ENCODE measurements at regions not wholly inside any gene's neighbourhood (a gene's known extent, or its start where the extent isn't known, plus 50 kb on each side); places are given as distances from the start of the nearest gene placed in this dataset.
A peak's percentile ranks its signal among the peaks of the same experiment; 100 is the strongest.

DNA sequence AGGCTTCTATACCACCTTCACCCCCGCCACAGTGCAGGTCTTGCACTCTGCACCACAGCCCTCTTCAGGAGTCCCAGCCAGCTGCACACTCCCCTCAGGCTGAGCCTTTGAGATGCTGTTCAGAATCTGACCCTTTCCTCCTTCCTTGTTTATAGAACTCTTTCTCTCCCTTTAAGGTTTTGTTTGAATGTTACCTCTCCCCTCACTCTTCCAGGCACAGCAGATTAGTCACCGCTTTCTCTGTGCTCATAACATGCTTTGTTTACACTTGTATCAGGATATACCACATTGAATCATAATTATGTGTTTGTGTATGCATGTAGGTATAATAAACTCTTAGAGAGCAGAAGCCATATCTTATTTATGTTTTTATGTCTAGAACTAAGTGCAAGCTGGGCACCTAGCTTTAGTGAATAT, 168.4 kb upstream of the BCL6 start:
- no peak for TF ChIP-seq POLR2A (IDR thresholded peaks at IDR 0.05; ENCODE audit: low read depth, low read length)
- TF ChIP-seq TAF1 (IDR thresholded peaks at IDR 0.05; ENCODE audit: borderline replicate concordance, low read depth, low read length) = no peak
- TF ChIP-seq POLR2AphosphoS5 (IDR thresholded peaks at IDR 0.05; ENCODE audit: low read depth, low read length) = no peak
- DNase-seq (ENCODE audit: insufficient read length) (no peak), FAIRE-seq (no peak)

DNA sequence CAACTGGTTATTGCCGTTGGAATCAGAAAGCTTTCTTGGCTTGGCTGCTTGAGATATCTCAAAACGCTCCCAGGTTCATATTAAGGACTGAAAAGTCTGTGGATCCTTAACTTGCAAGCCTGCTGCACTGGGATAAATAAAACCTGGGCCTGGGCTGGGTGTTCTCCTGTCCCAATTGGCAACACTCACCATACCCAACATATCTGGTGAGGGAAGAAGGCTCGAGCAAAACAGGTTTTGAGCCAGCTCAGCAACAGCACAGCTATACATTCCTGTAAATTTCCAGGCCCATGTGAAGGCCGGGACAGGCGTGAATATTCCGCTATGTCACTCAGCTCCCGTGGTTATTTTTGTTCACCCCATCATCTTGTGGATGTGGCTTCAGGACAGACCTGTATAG, 169.0 kb upstream of the BCL6 start:
- DNase-seq (ENCODE audit: insufficient read length) (no peak), FAIRE-seq (no peak)
- TF ChIP-seq POLR2AphosphoS5 (IDR thresholded peaks at IDR 0.05; ENCODE audit: low read depth, low read length) = no peak
- no peak for TF ChIP-seq POLR2A (IDR thresholded peaks at IDR 0.05; ENCODE audit: low read depth, low read length)
- TF ChIP-seq TAF1 (IDR thresholded peaks at IDR 0.05; ENCODE audit: borderline replicate concordance, low read depth, low read length) = no peak

DNA sequence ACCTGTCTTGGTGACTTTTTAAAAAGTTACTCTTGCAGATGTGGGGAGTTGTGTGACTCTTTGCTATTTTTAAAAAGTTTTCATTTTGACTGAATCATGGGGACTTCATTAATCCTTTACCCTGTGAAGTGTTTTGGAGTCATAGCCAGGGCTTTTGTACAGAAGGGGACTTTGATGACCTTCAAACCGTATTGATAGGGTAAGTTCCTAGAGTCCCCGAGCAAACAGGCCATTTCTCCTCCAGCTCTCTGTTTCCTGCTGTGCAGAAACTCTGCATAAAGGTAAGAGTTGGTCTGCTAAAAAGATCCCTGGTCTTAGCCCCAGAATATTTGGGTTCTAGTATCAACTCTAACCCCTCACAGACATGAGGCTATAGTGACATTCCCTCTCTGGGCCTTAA, 170.8 kb upstream of the BCL6 start:
- no peak for DNase-seq (ENCODE audit: insufficient read length)
- TF ChIP-seq TAF1 (IDR thresholded peaks at IDR 0.05; ENCODE audit: borderline replicate concordance, low read depth, low read length) = no peak
- FAIRE-seq = no peak

DNA sequence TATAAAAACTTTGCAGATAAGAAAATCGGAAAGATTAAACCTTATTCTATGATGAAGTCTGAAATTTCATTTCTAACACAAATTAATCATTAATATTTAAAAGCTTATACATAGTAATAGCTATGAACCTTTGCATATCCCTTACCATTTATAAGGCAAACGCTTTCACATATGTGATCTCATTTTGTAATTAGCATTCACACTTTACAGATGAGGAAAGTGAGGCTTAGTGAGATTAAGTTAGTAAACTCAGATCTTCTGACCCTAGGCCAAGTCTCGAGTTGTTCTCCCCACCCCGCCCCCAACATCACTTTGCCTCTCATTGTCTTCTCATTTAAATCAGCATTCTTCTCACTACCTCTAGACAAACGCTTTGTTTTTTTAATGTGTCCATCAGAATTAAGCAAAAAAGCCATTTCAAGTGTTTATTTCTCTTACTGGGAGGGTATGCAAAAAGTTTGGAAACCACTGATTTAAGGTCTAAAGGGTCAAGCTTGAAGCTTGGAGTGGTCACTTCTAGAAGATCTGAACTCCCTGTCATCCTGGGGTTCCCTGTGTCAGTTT, 172.9 kb upstream of the BCL6 start:
- FAIRE-seq = no peak
- no peak for DNase-seq (ENCODE audit: insufficient read length)
- TF ChIP-seq POLR2A (IDR thresholded peaks at IDR 0.05; ENCODE audit: low read depth, low read length) = no peak
- no peak for TF ChIP-seq TAF1 (IDR thresholded peaks at IDR 0.05; ENCODE audit: borderline replicate concordance, low read depth, low read length)
- TF ChIP-seq POLR2AphosphoS5 (IDR thresholded peaks at IDR 0.05; ENCODE audit: low read depth, low read length) = no peak

DNA sequence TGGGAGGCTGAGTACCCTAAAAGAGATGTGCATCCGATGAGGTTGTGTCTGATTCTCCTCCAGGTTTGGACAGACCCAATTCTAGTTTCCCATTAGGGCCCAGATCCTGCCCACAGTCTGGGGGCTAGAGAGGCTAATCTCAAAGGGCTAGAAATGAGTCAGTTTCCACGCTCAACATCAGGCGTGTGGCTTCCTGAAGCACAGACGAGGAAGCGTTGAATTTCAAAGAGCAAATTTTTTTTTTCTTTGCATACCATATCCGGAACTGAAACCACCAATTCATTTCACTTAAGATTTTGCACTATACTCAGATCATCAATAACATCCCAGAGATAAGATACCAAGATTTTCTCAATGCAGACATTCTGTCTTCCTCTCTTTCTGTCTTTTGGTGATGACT, 173.8 kb upstream of the BCL6 start:
- TF ChIP-seq POLR2AphosphoS5 (IDR thresholded peaks at IDR 0.05; ENCODE audit: low read depth, low read length) = no peak
- no peak for TF ChIP-seq POLR2A (IDR thresholded peaks at IDR 0.05; ENCODE audit: low read depth, low read length)
- TF ChIP-seq TAF1 (IDR thresholded peaks at IDR 0.05; ENCODE audit: borderline replicate concordance, low read depth, low read length) = no peak
- FAIRE-seq (peak; percentile 42), DNase-seq (ENCODE audit: insufficient read length) (no peak)

DNA sequence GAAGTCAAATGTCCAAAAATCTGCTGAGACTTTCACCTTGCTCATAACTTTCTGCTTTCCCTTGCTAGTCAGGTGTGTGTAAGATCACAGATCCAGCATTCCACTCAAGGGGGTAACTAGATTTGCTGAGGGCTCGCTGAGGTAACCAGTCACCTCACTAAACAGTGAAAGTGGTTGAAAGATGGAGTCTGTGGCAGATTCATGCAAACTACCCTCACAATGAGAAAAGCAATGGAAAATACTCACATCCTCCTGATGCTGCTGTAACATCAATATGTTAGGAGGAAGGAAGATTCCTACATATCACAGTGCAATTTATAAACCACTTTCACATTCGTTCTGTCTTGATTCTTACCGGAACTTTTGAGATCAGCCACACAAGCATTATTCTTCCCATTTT, 174.3 kb upstream of the BCL6 start:
- DNase-seq (ENCODE audit: insufficient read length) = no peak
- FAIRE-seq = peak; percentile 72
- no peak for TF ChIP-seq POLR2A (IDR thresholded peaks at IDR 0.05; ENCODE audit: low read depth, low read length)
- no peak for TF ChIP-seq POLR2AphosphoS5 (IDR thresholded peaks at IDR 0.05; ENCODE audit: low read depth, low read length)
- TF ChIP-seq TAF1 (IDR thresholded peaks at IDR 0.05; ENCODE audit: borderline replicate concordance, low read depth, low read length) = no peak

DNA sequence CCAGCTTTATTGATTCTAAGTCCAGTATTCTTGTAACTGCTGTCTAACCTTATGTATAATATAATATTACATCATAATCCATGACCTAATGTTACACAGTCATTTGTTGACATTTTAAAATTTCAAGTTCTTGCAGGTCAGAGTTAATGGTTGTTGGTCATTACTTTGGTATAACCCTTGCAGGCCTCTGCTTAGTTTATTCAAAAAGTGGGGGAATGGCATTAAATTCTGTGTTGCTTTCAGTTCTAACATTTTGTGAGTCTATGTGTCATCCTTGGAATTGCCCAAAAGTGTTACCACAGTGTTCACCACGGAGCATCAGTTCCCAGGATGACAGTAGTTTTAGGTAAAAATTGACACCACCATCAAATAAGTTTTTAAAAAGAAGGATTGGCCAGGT, 174.8 kb upstream of the BCL6 start:
- TF ChIP-seq POLR2AphosphoS5 (IDR thresholded peaks at IDR 0.05; ENCODE audit: low read depth, low read length) (no peak), TAF1 (IDR thresholded peaks at IDR 0.05; ENCODE audit: borderline replicate concordance, low read depth, low read length) (no peak), POLR2A (IDR thresholded peaks at IDR 0.05; ENCODE audit: low read depth, low read length) (no peak)
- DNase-seq (ENCODE audit: insufficient read length) = no peak
- FAIRE-seq = no peak

DNA sequence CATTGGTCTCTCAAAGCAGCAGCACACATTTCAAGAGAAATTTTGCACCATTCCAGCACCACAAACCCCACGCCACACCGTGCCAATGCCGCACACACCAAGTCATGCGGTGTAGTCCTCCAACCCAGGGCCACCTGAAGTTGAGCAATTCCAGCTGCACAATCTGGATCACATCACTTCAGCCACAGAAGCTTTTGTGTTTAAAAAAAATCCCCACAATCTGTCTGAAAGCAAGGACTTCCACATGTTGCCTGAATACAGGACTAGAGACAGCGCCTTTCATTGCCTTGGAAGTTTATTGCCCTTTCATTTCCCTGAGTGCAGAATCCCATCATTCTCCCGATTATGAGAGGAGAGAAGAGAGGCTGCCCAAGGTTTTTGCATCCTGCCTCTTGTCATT, 175.6 kb upstream of the BCL6 start:
- FAIRE-seq (no peak), DNase-seq (ENCODE audit: insufficient read length) (no peak)

DNA sequence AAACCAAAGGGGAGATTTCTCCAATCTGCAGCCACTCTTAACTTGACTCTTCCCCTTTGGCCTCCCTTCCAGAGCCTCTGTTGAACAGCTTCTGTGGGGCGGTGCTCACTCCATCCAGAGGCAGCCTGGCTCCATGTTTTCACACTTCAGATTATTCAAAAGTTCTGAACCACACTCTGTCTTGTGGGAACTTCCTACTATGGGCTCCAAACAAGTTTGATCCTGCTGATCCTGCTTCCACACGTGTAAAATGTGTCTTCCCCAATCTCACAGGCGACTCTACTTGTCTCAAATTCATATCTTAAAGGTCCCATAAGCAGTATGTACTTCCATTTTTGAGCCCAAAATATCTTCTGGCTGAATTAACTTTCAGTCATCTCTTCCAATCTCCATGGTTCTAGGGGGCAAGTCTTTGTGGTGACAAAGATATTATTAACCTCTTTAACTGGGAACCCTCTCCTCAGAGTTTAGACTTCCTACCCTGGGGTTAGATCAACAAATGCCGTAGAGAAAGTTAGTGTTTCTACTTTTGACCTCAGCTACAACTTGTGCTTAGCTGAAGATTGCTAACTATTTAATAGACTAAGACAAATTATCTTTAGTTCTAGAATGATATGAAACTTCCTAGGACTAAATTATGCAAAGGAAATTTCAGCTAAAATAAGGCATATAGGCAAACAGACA, 176.3 kb upstream of the BCL6 start:
- TF ChIP-seq TAF1 (IDR thresholded peaks at IDR 0.05; ENCODE audit: borderline replicate concordance, low read depth, low read length) = no peak
- no peak for TF ChIP-seq POLR2A (IDR thresholded peaks at IDR 0.05; ENCODE audit: low read depth, low read length)
- no peak for TF ChIP-seq POLR2AphosphoS5 (IDR thresholded peaks at IDR 0.05; ENCODE audit: low read depth, low read length)
- FAIRE-seq = no peak
- no peak for DNase-seq (ENCODE audit: insufficient read length)

More for the DNA sequence above, 175.6 kb upstream of the BCL6 start:
- no peak for TF ChIP-seq POLR2A (IDR thresholded peaks at IDR 0.05; ENCODE audit: low read depth, low read length)
- no peak for TF ChIP-seq TAF1 (IDR thresholded peaks at IDR 0.05; ENCODE audit: borderline replicate concordance, low read depth, low read length)
- TF ChIP-seq POLR2AphosphoS5 (IDR thresholded peaks at IDR 0.05; ENCODE audit: low read depth, low read length) = no peak

DNA sequence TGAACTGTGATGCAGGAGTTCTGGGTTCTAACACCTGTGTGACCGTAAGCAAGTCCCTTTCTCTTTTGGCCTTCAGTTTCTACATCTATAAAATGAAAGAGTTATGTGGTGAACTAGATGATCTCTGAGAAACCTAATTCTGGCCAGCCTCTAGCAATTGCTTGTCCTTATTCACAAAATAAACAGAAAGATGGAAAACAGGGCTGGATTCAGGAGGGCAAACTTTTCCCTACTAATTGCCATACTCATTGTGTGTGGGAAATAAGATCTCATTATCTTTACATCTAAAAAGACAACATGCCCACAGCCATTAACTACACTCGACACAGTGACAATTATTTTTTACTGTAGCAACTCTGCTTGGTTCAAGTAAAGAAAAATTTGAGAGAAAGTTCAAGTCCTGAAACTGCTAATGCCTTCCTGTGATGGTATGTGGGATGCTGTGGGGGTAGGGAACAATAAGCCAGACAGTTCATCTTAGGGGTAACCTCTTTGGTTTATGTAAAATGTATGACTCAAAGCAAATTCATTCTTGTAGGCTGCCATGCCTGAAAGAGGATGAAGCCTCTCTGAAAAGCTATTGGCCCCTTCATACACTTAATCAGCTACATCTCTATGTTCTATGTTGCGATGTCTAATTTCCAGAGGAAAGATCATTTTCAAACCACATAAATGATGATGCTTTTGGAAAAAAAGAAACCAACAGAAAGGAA, 177.6 kb upstream of the BCL6 start:
- DNase-seq (ENCODE audit: insufficient read length) (no peak), FAIRE-seq (no peak)
- no peak for TF ChIP-seq POLR2AphosphoS5 (IDR thresholded peaks at IDR 0.05; ENCODE audit: low read depth, low read length)
- no peak for TF ChIP-seq TAF1 (IDR thresholded peaks at IDR 0.05; ENCODE audit: borderline replicate concordance, low read depth, low read length)
- TF ChIP-seq POLR2A (IDR thresholded peaks at IDR 0.05; ENCODE audit: low read depth, low read length) = no peak

DNA sequence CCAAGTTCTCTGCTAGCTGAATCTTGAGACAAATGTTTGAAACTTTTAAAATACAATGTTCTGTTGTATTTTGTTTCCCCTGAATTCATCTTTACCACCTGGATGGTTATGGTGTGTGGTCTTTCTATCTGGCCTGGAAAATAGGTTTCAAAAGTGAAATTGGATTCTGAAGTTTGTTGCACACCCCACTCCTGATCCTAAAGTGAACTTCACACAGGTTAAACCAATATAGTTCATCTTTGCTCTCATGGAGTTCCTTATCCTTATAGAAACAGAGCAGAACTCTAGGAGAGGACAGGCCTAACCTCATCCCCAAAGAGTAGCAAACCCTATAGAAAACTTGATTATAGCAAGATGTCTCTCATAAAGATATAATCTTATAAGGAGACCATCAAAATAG, 179.4 kb upstream of the BCL6 start:
- no peak for FAIRE-seq
- TF ChIP-seq POLR2AphosphoS5 (IDR thresholded peaks at IDR 0.05; ENCODE audit: low read depth, low read length) = no peak
- no peak for TF ChIP-seq TAF1 (IDR thresholded peaks at IDR 0.05; ENCODE audit: borderline replicate concordance, low read depth, low read length)
- no peak for TF ChIP-seq POLR2A (IDR thresholded peaks at IDR 0.05; ENCODE audit: low read depth, low read length)

DNA sequence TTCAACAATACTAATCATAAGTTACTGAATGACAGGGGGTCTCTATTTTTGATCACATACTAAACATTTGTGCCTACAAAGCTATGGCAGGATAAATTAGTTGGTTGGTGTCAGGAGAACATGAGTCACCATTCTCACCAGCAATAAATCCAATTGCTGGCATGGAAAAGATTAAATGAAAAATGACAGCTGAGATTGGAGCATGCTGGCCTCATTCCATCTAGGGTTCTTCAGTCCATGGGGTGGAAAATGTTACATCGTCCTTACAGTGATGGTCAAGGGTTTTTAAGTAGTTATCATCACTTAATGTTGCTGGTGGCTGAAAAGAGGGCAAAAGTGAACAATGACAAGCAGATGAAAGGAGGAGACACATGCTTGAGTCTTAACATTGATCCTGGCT, 180.1 kb upstream of the BCL6 start:
- FAIRE-seq (no peak), DNase-seq (ENCODE audit: insufficient read length) (no peak)
- TF ChIP-seq POLR2AphosphoS5 (IDR thresholded peaks at IDR 0.05; ENCODE audit: low read depth, low read length) (no peak), TAF1 (IDR thresholded peaks at IDR 0.05; ENCODE audit: borderline replicate concordance, low read depth, low read length) (no peak), POLR2A (IDR thresholded peaks at IDR 0.05; ENCODE audit: low read depth, low read length) (no peak)

More for the DNA sequence above, 179.4 kb upstream of the BCL6 start:
- no peak for DNase-seq (ENCODE audit: insufficient read length)
